GM18858 (cell line): ENCODE measurements at regions not wholly inside any gene's neighbourhood (a gene's known extent, or its start where the extent isn't known, plus 50 kb on each side); places are given as distances from the start of the nearest gene placed in this dataset.

Experiments
- ATAC-seq: cut with Tn5 transposase; IDR thresholded peaks from one replicate; pipeline ENCODE4 v1.9.1; 2021; ENCODE audit not compliant: unreplicated experiment

DNA sequence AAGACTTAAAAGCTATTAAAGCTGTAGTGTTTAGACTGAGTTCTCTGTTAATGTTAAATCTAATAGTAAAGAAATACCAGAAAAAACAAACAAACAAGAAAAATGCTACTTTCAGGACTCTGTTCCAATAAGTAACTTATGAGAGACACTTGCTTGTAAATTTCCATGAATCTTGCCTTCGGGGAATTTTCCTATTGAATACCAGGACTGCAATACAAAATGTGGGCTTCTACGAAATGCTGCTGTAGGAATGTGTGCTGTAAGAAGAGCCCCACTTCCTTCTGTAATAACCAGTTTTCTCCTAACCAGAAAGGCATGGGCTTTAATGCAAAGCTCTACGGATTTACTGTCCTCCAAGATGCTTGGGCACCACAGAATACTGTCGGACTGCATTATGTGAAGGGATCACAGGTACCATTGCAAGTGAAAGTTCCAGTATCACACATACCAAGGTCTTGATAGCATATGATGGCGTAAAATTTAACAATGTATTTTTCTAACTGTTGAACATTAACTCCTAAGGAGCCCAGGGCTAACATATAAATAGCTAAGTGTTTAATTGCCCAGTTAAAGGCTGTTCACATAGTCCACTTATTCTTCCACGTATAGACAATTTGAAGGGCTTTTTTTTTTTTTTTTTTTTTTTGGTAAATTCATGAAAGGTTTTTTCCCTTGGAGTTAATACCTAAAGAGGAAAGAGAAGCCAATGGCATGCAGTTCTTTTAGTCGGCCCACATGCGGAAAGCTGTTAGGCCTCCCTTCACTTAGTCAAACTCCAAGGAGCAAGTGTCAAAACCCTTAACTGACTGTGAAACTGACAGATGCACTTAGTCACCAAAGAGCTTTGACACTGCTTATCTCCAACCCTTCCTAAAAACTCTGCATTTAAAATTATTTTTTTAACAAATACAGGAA, 564.0 kb upstream of the POU3F3 start:
- no peak for ATAC-seq

- ATAC-seq = no peak
Measured at GRCh38 chr2:104290566-104290891, 563.4 kb upstream of the POU3F3 start.

- no peak for ATAC-seq
Measured at GRCh38 chr2:104312684-104313083, 541.2 kb upstream of the POU3F3 start.

- no peak for ATAC-seq
Measured at GRCh38 chr2:104318001-104318665, 535.8 kb upstream of the POU3F3 start.

DNA sequence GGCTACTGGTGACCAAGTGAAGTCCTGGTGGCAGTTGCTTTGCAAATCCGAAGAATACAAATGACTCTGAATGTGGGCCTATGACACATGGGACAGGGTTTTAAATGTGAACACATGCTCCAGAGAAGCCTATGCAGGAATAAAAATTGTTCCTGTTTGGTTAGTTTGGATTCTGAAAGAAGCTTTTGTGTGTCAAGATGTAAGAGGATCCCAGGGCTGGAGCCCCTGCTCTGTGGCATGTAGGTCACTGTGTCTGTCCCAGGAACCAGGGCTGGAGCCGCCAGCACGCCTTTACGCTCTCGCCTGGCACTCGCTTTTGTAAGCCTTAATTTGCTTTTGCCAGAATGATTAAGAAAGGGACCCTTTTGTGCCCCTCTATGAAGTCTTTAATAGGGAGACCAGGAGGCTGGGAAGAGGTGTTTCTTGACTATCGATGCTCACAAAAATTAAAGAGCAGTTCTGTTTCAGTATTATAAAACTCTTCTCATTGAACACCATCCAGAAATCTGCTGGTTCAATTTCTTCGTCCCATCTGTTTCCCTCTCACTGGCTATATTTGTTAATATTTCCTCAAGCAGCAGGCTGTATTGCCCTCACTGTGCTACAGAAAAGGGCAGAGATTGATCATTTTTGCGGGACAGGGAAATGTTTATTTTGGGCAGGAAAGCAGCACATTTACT, 532.7 kb upstream of the POU3F3 start:
- ATAC-seq = no peak

- no peak for ATAC-seq
Measured at GRCh38 chr2:104321796-104322349, 532.0 kb upstream of the POU3F3 start.

DNA sequence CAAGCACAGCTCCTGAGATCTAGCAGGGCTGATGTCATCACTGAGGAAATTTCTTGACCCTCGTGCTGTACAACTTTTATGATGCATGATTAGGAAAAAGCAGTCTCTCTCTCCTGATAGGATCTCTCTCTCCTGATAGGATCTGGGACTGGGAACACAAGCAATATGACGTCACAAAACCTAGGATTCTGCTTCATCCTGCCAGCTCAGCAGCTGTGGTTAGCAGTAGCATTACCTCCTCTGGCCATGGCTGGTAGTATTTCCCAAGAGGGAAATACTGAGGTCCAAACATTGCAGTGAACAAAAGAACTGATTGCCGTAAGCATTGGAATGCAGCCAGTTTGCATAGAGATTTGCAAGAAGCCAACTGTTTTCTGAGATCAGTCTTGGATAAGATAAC, 521.2 kb upstream of the POU3F3 start:
- no peak for ATAC-seq

DNA sequence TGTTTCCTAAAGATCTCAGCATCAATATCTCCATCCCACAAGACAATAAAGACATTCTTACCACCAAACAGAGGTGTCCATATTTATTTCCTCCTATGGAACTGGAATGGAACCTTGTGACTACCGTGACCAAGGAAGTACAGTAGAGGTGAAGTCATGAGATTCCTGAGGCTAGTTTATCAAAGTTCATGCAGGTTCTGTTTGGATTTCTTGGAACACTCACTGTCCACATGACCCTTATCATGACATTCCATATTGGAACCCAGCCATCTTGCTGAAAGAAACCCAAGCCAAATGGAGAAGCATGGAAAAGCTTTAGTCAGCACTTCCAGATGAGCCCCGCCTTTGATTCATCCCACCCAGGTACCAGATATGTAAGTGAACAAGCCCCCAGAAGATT, 516.0 kb upstream of the POU3F3 start:
- no peak for ATAC-seq

GRCh38 chr2:104340162-104340561, 513.8 kb upstream of the POU3F3 start:
- ATAC-seq = no peak

GRCh38 chr2:104340879-104341828, 512.8 kb upstream of the POU3F3 start:
- ATAC-seq = no peak

GRCh38 chr2:104344306-104344705, 509.6 kb upstream of the POU3F3 start:
- ATAC-seq = no peak

- ATAC-seq = no peak
Measured at GRCh38 chr2:104344985-104345384, 508.9 kb upstream of the POU3F3 start.

- ATAC-seq = no peak
Measured at GRCh38 chr2:104358122-104358521, 495.8 kb upstream of the POU3F3 start.

GRCh38 chr2:104361414-104361813, 492.5 kb upstream of the POU3F3 start:
- ATAC-seq = no peak

DNA sequence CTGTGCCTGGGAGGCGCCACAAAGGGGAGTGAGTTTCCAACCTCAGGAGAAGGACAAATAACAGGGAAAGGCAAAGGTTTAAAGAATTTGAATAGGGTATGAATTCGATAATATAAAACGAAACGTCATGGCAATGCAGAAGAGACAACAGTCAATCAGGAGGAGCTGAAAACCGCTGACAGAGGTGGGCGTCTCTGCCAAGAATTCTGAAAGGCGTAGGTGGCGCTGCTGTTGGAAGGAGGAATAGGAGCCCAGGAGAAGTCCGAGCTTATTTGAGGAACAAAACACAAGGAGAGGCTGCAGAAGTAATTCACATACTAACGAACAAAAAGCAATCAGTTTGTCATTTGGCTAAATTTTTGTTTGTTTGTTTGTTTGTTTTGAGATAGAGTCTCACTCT, 485.8 kb upstream of the POU3F3 start:
- ATAC-seq = no peak

DNA sequence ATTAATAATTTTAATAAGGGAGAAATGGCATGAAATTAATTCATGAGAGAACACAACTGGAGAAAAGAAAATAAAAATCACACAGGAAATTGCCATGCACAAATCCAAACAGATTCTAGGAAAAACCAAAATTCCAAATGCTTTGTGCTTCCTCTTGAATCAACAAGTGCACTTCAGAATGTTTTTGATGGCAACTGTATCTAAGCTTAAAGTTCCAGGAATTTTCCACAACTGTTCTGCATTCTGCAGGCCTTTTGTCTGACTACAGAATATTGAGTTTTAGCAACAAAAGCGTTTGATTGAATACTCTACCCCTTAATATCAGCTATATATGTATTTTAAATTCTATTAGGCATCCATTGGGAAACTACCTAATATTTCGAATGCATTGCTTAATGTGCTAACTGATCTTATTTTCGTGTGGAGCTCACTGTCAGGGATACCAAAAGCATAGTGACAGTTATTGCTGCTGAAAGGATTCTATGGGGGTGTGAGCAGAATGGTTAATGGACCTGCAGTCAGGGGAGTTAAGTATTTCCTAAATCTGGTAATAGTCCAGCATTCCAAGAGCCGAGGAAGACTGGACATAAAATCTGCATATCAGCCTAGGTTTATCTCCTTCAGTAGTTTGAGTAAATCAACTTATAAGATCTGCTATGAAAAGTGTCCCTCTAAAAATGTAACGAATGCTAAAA, 482.7 kb upstream of the POU3F3 start:
- ATAC-seq = no peak

GRCh38 chr2:104375206-104375605, 478.7 kb upstream of the POU3F3 start:
- ATAC-seq = no peak

GRCh38 chr2:104378853-104379374, 475.0 kb upstream of the POU3F3 start:
- peak; percentile 88 for ATAC-seq

- no peak for ATAC-seq
Measured at GRCh38 chr2:104384961-104385360, 469.0 kb upstream of the POU3F3 start.

DNA sequence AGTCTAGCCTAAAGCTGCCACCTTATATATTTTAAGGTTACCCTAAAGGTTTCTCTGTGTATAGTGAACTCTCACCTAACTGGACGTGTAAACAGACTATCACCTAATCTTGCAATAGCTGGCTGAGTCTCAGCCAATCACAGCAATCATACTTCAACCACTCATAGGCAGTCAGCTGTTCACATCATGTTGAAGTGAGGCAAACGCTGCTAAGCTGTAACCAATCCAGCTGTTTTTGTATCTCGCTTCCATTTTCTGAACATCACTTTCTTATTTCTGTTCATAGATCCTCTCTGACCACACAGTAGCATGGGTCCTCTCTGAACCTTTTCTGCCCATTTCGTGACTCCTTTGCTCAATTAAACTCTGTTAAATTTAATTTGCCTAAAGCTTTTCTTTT, 468.2 kb upstream of the POU3F3 start:
- ATAC-seq = no peak
